Thyroid gland (tissue), 4 donors: ENCODE measurements at regions not wholly inside any gene's neighbourhood (a gene's known extent, or its start where the extent isn't known, plus 50 kb on each side); places are given as distances from the start of the nearest gene placed in this dataset.

Source experiments
- DNase-seq, 2 donors: peaks; one replicate each; pipeline ENCODE4 v3.0.0-alpha.2; 2019
- H3K27ac ChIP-seq, 3 donors: fragments of 200-600 bp; sonication (generic); 1 replicate in 2 of 3; 2 replicates in 1 of 3; pipeline ENCODE4 v1.5.1; 2016 to 2019; ENCODE audit warnings: mild to moderate bottlenecking in 1 of 3, moderate library complexity in 1 of 3
- H3K27me3 ChIP-seq: fragments of 200-600 bp; sonication (generic); one replicate; pipeline ENCODE4 v1.5.1; 2019
- H3K36me3 ChIP-seq, 2 donors: fragments of 200-600 bp; sonication (generic); one replicate each; pipeline ENCODE4 v1.5.1; 2016 to 2019
- H3K4me1 ChIP-seq, 2 donors: fragments of 200-600 bp; sonication (generic); one replicate each; pipeline ENCODE4 v1.5.1; 2017 to 2019
- H3K4me3 ChIP-seq, 3 donors: fragments of 200-600 bp; sonication (generic); replicated peaks in 1 of 3; 1 replicate in 2 of 3; 2 replicates in 1 of 3; pipeline ENCODE4 v1.5.1; 2016; ENCODE audit warnings: mild to moderate bottlenecking in 1 of 3
- H3K9me3 ChIP-seq: fragments of 200-600 bp; sonication (generic); one replicate; pipeline ENCODE4 v1.5.1; 2017
- POLR2A ChIP-seq, 2 donors: fragments of 450-650 bp; IDR thresholded peaks; one replicate each; pipeline ENCODE4 v1.6.1; 2017; ENCODE audit warnings: antibody characterized with exemption in 2 of 2, mild to moderate bottlenecking in 2 of 2, moderate library complexity in 1 of 2
- WGBS, 2 donors: methylation state at CpG; one replicate each; pipeline ENCODE4 v1.1.5; 2017; 5-methylcytosine and 5-hydroxymethylcytosine counted together
- intact Hi-C: fragments of 100-400 bp; cut with DNase I; formaldehyde crosslinking; loops from one replicate; pipeline ENCODE4 v1.15.1; 2023
- TF ChIP-seq, protein P1 (sequence below), 6 experiments: fragments of 200-600 bp in 3 of 6; fragments of 450-650 bp in 3 of 6; sonication (generic) in 3 of 6; IDR thresholded peaks; one replicate each; pipeline ENCODE4 v1.5.1; 2016 to 2019; ENCODE audit warnings: antibody characterized with exemption in 6 of 6, mild to moderate bottlenecking in 2 of 6, inconsistent platforms in 1 of 6, moderate library complexity in 1 of 6

DNA sequence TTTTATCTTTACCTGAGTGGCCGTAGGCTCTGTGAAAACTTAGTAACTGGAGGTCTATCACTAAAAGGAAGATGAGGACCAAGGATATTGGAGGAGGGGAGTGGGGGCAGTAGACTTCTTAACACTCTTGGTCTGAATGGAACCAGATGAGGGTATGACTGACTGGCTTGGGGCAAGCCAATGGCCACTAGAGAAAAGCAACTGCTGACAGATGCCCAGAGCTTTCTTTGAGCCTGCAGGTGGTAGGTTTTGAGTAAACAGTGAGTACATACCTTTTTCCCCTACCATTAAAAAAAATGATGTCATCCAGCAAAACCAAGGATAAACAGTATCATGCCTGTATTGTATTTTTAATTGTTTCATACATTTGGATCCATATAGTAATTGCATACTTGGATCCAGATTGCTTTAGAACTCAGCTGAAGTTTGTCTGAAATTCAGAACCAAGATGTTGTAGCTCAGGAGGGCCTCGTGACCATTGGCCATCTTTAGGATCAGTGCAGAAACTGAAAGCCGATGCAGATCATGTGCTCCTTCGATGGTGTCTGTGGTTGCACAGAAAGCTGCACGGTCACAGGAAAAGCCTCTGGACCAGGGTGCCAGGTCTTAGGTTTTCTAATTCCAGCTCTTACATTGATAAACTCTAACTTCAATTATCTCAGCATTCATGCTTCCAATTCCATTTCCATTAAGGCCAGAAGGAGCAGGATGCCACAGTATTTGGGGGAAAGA is 131.0 kb downstream of the PDGFRA start:
- no peaks in the 10 kb centered on the region for H3K27me3 ChIP-seq
- WGBS, 2 donors: 64 to 73% methylated on average over 5 of the region's 5 CpGs
- no peak overlapping the region for H3K4me3 ChIP-seq
- H3K36me3 ChIP-seq: no peaks in the 10 kb centered on the region
- no peaks in the 10 kb centered on the region for H3K9me3 ChIP-seq
- H3K4me1 ChIP-seq: no peaks in the 10 kb centered on the region
- DNase-seq: no peak
- no peak for TF ChIP-seq POLR2A (IDR thresholded peaks at IDR 0.05)
- TF ChIP-seq, protein P1, sequence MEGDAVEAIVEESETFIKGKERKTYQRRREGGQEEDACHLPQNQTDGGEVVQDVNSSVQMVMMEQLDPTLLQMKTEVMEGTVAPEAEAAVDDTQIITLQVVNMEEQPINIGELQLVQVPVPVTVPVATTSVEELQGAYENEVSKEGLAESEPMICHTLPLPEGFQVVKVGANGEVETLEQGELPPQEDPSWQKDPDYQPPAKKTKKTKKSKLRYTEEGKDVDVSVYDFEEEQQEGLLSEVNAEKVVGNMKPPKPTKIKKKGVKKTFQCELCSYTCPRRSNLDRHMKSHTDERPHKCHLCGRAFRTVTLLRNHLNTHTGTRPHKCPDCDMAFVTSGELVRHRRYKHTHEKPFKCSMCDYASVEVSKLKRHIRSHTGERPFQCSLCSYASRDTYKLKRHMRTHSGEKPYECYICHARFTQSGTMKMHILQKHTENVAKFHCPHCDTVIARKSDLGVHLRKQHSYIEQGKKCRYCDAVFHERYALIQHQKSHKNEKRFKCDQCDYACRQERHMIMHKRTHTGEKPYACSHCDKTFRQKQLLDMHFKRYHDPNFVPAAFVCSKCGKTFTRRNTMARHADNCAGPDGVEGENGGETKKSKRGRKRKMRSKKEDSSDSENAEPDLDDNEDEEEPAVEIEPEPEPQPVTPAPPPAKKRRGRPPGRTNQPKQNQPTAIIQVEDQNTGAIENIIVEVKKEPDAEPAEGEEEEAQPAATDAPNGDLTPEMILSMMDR (IDR thresholded peaks at IDR 0.05): no peak
- intact Hi-C loops: no loop called here
- H3K27ac ChIP-seq: no peak overlapping the region

DNA sequence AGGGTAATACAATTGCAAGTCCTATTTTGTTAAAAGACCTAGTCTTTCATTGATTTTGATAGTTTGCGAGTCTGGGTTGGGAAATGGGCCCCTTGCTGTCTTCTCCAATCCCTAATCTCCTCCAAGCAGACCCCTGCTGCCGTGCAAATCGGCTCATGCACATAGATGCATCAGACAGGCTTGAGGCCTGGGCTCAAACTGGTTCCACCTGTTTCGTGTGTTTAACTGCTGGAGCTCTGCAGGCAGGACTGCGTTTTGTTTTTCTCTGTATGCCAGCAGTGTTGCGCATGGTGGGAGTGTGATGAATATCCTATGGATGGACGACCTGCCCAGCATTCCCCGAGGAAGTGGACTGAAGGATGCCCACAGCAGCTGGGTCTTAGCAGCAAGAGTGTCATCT is 133.9 kb downstream of the PDGFRA start:
- Histone ChIP-seq H3K36me3 (no peaks in the 10 kb centered on the region), H3K4me1 (peaks cover 0 to 4% of the 10 kb centered on the region in 2 donors), H3K27ac (no peak overlapping the region), H3K4me3 (no peak overlapping the region), H3K9me3 (no peaks in the 10 kb centered on the region), H3K27me3 (no peaks in the 10 kb centered on the region)
- TF ChIP-seq POLR2A (IDR thresholded peaks at IDR 0.05): no peak
- TF ChIP-seq, protein P1 (IDR thresholded peaks at IDR 0.05): no peak
- intact Hi-C loops: no loop called here
- 64 to 74% methylated on average over 8 of the region's 8 CpGs for WGBS, 2 donors
- DNase-seq: no peak

GRCh38 chr4:54365691-54366090 is 136.6 kb downstream of the PDGFRA start:
- no peak for DNase-seq
- TF ChIP-seq POLR2A (IDR thresholded peaks at IDR 0.05): no peak
- TF ChIP-seq, protein P1 (IDR thresholded peaks at IDR 0.05): no peak
- intact Hi-C loops: no loop called here
- Histone ChIP-seq H3K9me3 (no peaks in the 10 kb centered on the region), H3K27ac (no peak overlapping the region), H3K36me3 (no peaks in the 10 kb centered on the region), H3K4me1 (peaks cover 0 to 4% of the 10 kb centered on the region in 2 donors), H3K4me3 (no peak overlapping the region), H3K27me3 (no peaks in the 10 kb centered on the region)
- 83 to 84% methylated on average over 3 of the region's 3 CpGs for WGBS, 2 donors

- H3K27ac ChIP-seq: no peak overlapping the region
- H3K4me1 ChIP-seq: peaks cover 0 to 4% of the 10 kb centered on the region in 2 donors
- no peaks in the 10 kb centered on the region for H3K27me3 ChIP-seq
- no peak for TF ChIP-seq POLR2A (IDR thresholded peaks at IDR 0.05)
- TF ChIP-seq, protein P1 (IDR thresholded peaks at IDR 0.05): peak in 2 of 6 experiments; percentile 13 to 23
- no peak for DNase-seq
- 57% methylated on average over 1 of the region's 1 CpG for WGBS, 2 donors
- no peaks in the 10 kb centered on the region for H3K36me3 ChIP-seq
- no peaks in the 10 kb centered on the region for H3K9me3 ChIP-seq
- intact Hi-C loops: no loop called here
- H3K4me3 ChIP-seq: no peak overlapping the region
Measured at GRCh38 chr4:54367059-54367458, 138.0 kb downstream of the PDGFRA start.
